DMS 273 (cell line): ENCODE measurements at regions not wholly inside any gene's neighbourhood (a gene's known extent, or its start where the extent isn't known, plus 50 kb on each side); places are given as distances from the start of the nearest gene placed in this dataset.

Experiments used
- DNase-seq: peaks from one replicate; lab custom pipeline; 2025; ENCODE audit not compliant: unreplicated experiment; lab: John Stamatoyannopoulos, UW

GRCh38 chr6:40313582-40313981, 273.6 kb downstream of the LRFN2 start:
- no peak for DNase-seq

GRCh38 chr6:40312213-40313015, 274.8 kb downstream of the LRFN2 start:
- DNase-seq = no peak

GRCh38 chr6:40308533-40309306, 278.4 kb downstream of the LRFN2 start:
- DNase-seq = peak; percentile 87

GRCh38 chr6:40307712-40308111, 279.5 kb downstream of the LRFN2 start:
- no peak for DNase-seq

- peak; percentile 69 for DNase-seq
These were observed 284.2 kb downstream of the LRFN2 start for GRCh38 chr6:40302856-40303454.

GRCh38 chr6:40299681-40300080, 287.5 kb downstream of the LRFN2 start:
- DNase-seq = no peak

GRCh38 chr6:40298207-40298606, 289.0 kb downstream of the LRFN2 start:
- DNase-seq = no peak

- no peak for DNase-seq
These were observed 291.8 kb downstream of the LRFN2 start for GRCh38 chr6:40295251-40295950.

GRCh38 chr6:40293460-40294185, 293.5 kb downstream of the LRFN2 start:
- no peak for DNase-seq

GRCh38 chr6:40293060-40293459, 294.1 kb downstream of the LRFN2 start:
- DNase-seq = no peak

- DNase-seq = no peak
These were observed 296.3 kb downstream of the LRFN2 start for GRCh38 chr6:40290816-40291215.

- no peak for DNase-seq
These were observed 298.2 kb downstream of the LRFN2 start for GRCh38 chr6:40288919-40289318.

- DNase-seq = no peak
These were observed 299.8 kb downstream of the LRFN2 start for GRCh38 chr6:40287296-40287850.

GRCh38 chr6:40286721-40287120, 300.4 kb downstream of the LRFN2 start:
- no peak for DNase-seq

GRCh38 chr6:40285996-40286395, 301.2 kb downstream of the LRFN2 start:
- no peak for DNase-seq

GRCh38 chr6:40285535-40285934, 301.6 kb downstream of the LRFN2 start:
- no peak for DNase-seq

- no peak for DNase-seq
These were observed 304.2 kb downstream of the LRFN2 start for GRCh38 chr6:40282986-40283385.

- no peak for DNase-seq
These were observed 305.8 kb downstream of the LRFN2 start for GRCh38 chr6:40281402-40281801.

- no peak for DNase-seq
These were observed 306.9 kb downstream of the LRFN2 start for GRCh38 chr6:40280231-40280630.

- no peak for DNase-seq
These were observed 311.0 kb downstream of the LRFN2 start for GRCh38 chr6:40276141-40276540.
